GM21423 (cell line): ENCODE measurements at regions not wholly inside any gene's neighbourhood (a gene's known extent, or its start where the extent isn't known, plus 50 kb on each side); places are given as distances from the start of the nearest gene placed in this dataset.
A peak's percentile ranks its signal among the peaks of the same experiment; 100 is the strongest.

Experiments used
- ATAC-seq: cut with Tn5 transposase; IDR thresholded peaks from one replicate; pipeline ENCODE4 v1.9.1; 2021; ENCODE audit warnings: mild to moderate bottlenecking, moderate library complexity; ENCODE audit not compliant: unreplicated experiment

DNA sequence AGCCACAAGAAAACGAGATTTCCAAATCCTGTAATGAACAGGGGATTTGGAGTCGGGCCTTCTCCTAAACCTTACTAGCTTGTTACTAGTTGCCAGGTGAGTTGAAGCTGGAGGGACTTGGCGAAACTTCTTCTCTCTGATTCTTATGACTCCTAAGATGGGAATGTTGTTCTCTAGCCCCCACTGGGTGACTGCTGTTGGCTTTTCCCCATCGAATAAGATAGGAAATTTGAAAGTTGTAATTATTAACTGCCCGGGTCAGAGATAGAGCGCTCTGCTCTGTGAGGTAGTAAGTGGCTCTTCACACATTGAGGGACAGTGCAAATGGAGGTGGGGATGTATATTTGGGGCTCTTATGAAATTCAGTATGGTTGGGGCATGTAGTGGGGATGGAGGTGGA, 111.2 kb upstream of the MBNL2 start:
- ATAC-seq = no peak

DNA sequence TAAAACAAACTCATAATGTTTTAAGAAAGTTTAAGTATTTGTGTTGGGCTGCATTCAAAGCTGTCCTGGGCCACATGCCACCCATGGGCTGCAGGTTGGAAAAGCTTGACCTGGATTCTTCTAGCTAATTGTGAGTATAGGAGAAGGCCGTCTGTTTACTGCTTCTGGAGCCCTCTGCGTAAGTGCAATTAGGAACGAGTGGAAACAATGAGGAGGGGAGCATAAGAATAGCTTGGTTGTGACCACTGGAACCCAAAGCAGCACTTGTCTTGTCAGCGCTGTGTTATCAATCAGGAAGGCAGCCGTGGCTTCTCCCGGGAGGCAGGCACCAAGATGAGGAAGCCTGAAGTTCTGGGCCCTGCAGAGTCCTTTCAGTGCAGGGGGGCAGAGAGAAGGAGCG, 110.4 kb upstream of the MBNL2 start:
- ATAC-seq = no peak

DNA sequence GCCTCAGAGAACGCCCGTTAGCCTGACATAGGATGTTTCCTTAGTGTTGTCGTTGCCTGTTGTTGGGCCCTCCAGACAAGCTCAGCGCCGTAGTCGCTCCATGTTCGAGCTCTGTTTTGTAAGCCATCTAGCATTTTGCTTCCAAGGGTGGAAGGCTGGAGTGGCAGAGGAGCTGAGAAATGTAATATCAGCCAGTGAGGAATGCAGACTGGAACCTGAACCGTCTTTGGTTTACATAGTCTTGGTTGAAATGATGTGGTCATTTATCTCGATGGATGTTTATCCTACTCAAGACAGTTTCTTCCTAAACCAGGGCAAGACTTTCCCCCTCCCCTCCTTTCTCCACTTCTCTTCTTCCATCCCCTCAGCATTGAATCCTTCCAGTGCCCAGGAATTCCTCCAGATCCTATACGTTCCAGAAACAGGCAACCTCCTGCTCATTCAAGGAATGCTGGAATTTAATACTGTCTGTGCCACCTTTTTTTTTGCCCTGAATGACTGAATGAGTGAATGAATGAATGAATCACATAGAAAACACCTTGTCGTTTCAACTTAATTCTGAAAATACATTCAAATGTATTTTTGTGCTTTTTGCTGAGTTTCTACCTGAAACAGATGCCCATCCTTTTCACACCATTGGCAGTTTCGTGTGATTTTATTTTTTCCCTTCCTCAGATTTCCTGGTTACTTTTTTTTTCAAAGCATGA, 109.5 kb upstream of the MBNL2 start:
- ATAC-seq = no peak

DNA sequence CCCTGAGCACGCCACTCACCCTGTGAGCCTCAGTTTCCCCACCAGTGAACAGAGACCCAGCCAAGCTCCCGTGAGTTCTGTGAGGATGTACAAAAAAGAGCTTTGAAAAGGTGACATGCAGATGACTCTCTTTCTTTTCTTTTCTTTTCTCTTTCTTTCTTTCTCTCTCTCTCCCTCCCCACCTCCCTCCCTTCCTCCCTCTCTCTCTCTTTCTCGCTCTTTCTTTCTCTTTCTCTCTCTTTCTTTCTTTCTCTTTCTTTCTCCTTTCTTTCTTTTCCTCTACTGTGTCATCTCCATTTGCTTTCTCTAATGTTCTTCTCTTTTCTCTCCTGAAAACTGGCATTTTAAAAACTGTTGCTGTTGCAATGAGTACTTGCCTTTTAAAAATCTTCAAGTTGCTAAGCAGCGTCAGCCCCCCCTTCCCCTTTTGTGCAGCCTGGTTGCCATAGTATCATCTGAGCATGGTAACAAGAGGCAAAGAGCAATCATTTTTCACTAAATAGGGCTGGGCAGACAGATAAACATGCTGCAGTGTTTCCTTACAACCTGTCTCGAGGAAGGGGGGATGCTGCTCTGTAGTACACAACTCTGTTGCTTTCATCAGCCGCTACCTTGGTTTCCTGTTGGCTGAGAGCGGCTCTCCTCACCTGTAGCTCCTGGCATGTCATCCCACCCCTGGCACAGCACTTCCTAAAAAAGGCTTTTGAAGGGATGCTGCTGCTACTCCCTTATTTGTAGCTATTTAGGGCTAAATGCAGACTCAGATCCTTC, 108.7 kb upstream of the MBNL2 start:
- no peak for ATAC-seq

DNA sequence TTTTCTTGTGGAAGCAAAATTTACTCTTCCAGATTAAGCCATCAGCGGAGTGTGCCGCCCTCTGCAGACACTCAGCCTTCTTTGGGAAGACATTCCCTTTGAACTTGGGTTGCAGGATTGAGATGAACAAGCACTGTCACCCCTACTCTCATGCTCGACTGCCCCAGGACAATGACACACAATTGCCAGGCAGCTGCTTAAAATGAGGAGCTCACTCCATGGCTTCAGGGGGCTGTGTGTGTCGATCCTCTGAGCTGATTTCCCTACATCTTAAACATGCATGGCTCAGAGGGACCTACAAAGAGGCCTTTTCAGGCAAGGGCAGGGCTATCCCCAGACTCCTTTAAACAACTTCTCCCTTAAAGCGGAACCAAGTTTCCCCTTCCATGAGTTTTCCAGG, 107.5 kb upstream of the MBNL2 start:
- ATAC-seq = no peak

DNA sequence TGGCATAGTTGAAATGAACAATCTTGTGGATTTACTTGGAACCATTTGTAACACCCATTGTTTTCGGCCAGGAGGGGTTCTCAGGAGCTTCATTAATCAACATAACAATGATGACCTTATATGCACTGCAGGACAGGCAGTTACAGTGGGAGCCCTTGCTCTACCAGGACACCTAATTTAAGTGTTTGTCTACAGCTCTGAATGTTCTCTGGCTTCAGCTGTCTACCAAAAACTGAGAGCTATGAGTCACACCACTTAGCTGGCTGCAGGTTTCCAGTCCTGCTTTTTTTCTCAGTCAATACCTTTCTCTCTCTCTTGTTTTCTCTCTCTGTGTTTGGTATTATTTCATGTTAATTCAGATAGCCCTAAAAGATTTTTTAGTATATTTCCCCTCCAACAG, 105.4 kb upstream of the MBNL2 start:
- peak; percentile 69 for ATAC-seq

DNA sequence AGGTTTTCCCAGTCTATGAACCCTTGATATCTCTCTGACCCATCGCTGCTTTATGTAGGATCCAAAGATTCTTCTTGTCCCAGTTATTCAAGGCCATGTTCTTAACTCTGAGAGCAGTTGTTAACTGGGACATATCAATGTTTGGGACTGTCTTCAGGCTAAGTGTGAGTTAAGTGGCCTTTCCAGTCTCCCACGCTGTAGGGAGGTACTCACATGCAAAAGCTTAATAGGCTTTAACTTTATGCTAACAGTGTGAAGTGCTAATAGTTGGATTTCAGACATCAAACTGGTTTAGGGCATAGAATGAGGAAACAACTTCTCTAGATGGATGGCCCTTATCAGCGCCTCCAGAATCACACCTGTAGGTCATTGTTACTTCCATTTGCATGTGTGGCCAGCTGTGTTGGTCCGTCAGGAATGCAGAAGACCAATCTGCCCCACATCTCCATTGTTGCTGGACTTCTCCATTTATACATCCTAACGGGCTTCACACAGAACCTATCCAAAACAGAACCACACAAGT, 104.7 kb upstream of the MBNL2 start:
- ATAC-seq = no peak

DNA sequence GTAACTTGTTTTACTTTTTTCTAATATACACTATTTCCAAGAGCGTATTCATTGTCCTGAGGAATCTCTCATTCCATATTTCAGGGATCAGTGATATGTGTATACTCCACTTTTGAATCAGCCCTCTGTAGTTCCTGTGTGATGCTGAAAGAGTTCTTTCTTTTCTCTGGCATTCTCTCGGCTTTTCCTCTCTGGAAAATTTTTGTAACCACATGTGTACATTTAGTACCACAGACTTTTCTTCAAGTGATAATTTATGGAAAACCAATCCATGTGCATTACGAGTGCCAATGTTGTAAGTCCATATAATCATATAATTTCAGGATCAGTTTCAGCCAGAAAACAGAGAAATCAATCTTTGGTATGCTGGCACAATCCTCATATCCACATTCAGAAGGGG, 102.2 kb upstream of the MBNL2 start:
- no peak for ATAC-seq

DNA sequence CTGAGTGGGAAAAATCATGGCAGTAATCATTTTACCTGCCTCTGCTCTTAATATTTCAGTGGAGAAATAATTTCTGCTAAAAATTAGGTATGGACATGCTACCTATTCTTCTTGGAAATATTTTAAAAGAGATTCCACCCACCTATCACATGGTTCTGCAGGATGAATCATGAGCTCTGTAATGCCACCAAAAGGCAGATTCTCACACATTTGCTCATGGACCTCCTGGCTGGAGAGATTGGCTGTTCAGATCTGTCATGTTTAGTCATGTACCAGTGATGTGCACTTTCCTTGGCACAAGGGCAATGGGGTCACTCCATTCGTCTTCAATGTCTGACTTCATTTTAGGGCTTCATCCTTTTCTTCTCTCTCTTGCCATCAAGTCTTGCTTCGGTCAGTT, 101.8 kb upstream of the MBNL2 start:
- ATAC-seq = no peak

DNA sequence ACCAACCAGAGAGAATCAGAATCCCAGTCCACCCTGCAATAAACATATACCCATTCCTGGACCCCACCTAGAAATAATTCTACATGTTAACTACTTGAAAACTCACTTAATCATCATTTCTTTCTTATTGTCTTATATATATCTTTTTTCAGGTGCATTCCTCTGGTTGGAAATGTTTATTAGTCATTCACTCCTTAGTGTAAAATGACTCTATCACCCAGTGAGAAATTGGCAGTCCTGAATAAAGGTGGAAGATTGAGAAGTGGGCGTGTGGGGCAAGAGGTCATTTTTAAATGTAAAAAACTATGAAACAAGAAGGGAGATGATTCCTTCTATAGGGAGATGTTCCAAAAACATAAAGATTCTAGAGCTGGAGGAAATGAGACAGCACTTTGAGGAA, 101.2 kb upstream of the MBNL2 start:
- ATAC-seq = no peak

DNA sequence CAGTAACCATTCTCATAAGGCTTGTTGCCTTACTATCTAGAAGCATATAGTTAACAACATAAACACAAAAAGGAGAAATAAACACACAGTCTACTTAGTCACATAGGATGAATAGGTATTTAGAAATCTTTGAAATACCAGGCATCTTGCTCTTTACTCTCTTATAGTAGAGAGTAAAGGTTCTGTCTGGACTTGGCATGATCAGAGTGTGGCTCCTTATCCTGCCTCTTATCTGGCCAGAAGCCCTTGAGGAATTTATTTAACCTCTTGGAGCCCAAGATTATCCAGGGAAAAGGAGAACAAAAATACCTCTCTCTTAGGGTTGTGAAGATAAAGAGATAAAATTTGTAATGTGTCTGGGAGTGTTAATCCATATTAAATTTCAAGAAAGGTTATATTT, 100.2 kb upstream of the MBNL2 start:
- no peak for ATAC-seq

DNA sequence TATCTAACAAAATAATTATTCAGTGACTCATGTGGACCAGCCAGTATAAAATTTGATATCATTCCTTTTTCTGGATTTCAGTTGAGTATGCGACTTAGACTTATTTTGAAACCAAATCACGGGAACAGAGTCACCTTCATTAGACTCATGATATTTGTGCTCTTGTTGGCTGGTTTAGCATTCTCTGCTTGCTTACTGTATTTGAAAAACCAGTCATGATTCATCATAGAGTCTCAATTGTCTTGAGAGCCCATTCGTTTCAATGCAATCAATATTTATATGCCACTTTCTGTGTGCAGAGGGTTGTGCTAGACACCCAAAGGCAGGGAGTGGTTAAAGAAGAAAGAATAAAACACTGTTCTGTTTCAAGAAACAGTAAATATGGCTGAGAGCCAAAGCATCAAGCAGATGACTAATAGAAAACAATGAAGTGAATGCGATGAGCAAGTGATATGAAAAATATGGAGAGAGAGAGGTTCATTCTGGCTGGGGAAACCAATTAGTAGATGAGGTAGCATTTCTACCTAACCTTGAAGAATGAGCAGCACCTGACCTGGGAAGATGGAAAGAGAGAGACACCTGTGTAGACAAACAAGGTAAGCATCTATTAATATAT, 99.6 kb upstream of the MBNL2 start:
- ATAC-seq = no peak

DNA sequence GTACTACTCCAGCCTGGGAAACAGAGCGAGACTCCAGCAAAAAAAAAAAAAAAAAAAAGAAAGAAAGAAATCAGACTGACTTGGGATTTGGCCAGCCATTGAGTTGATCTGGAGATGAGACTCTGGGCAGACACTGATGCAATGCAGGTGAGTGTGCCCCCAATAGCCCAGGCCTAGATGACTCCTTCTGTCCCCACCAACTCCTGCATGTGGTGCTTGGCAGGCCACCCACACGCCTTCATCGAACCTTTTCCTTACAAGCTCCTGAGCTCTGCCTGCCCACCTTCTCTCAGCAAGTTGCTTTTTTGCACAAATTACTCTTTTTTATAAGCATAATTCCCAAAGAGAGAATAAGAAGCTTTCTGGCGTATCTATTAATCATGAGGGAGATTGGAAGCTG, 97.9 kb upstream of the MBNL2 start:
- ATAC-seq = no peak

DNA sequence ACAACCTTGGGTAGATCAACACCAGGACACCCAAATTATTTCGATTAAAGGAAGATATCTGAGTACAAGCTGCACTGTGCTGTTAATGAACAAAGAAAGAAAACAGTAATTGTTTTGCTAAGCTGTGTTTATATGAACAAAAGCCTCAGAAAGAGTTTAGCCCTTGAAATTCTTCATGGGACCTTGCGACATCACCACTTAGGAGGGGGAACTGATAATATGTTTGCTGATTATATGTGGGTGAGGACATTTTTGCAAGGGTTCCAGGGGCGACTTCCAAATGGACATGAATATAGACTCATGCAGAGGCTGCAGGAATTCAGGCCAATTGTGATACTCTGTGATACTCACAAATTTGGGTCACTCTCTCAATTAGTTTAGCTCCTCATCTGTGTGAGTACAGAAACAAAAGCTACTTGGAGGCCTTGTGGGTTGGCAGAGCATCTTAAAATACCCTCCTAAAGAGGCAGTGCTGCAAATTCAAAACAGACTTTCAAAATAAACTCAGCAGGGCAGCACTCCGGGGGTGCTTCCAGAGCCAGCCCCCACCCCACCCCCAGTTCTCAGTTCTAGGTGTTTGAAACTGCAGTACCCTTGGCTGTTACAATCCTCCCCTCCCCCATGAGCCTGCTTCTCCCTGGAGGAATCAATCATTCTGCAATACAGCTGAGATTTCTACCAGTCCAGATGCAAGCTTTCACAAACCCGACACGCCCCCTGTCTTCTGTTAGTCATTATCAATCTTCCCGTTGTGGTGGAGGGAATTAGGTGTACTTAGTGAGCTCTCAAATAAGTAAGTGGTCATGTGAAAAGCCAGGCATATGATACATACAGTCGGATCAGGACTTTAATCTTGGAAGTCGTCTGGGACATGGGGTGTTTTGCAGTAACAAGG, 97.0 kb upstream of the MBNL2 start:
- ATAC-seq = peak; percentile 31

DNA sequence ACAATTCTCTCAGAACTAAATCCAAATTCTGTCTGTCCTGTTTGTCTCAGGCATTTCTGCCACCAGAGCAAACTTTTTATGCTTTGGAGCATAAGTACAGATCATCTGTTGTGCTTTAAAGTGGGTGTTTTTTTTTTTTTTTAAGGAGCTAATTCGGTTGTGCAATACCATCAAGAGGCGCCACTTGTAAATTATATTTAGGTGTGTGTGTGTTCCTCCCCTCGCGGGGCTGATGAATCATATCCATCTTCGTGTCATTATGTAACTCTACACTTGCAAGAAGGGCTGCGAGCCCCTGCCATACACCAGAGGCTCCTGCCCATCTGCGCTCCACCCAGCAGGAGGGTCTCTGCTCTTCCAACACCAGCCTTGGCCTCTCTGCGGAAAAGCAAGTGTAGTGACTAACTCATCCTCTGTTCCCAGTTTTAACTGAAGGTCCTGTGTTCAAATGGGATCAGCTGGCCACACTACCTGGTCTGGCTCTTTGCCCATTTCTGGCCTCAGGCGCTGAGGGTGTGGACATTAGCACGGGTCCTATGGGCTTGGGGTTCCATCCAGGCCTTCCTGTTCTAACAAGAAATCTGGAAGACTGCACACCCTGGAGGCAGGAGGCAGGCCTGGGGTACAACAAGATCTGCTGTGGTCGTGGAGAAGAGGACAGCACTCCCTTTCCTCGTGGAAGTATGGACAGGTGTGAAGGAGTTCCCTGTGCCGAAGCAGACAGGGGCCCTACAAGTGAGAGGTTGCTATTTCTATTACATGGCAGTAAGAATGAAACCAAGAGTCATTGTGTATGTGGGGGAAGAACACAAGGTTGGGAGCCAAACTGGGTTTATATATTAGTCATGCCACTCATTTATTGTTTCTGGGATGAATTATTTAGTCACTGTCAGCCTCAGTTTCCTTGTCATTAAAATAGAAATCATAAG, 96.1 kb upstream of the MBNL2 start:
- ATAC-seq = peak; percentile 91

DNA sequence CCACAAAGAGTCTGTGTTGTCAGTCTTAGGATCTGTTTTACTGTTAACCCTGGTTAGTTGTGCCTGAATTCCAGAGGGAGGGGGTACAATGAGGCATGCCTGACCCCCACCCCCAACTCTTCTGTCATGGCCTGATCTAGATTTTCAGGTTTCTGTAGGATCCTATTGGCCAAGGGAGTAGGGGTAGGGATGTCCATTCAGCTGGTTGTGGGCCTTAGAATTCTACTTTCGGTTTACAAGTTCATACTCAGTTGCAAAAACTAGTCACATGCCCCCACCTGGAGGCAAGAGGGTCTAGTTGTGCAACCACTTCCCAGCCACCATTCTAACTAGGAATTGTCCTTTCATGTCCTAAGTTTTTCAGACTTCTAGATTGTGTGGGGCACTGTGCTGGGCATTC, 94.3 kb upstream of the MBNL2 start:
- ATAC-seq = no peak

DNA sequence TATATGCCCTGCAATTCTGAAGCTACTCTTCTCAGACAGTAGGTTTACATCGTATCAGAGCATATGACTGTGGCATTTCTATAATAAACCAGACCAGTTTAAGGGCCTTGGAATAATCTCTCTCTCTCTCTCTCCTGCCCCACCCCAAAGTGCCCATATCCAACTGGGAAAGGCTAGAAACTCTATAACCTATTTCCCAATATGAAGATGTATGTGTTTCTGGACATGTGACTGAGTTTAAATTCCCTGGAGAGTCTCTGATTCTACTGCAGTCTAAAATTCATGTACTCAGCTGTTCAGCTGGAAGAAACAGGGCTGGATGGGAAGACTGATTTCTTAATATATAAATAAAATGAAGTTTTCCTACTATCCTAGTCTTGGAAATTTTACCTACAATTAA, 91.9 kb upstream of the MBNL2 start:
- no peak for ATAC-seq

DNA sequence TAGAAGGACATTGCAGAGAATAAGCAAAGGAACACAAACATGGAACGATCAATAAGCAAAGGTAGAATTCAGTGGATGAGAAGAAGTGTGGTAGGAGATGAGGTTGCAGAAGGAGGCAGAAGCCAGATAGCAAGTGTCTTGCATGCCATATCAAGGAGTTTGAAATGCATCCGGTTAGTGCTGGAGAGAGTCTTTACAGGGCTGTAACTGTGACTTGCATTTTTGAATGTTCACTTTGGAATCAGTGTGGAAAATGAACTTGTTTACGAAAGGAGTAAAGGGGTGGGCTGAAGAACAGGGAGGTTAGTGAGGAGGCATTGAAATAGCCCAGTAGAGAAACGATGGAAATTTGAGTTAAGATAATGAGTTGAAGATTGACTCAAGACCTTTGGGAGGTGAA, 90.7 kb upstream of the MBNL2 start:
- ATAC-seq = no peak

DNA sequence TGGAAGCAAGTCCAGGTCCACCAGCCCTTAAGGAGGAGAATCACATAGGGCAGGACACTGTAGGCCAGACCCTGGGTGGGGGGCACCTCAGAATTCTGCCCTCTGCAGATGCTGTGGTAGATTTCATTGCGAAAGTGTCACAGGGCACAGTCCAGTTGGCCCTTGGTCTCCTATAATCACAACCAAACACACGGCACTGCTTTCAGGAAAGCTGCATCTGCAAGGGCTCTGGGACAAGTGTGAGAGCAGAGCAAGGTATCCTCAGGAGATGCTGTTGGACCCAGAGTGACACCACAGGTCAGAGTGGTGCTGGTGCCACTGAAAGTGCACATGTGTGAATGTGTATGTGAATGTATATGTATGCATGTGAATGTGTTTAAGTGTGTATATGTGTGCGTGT, 88.6 kb upstream of the MBNL2 start:
- no peak for ATAC-seq

DNA sequence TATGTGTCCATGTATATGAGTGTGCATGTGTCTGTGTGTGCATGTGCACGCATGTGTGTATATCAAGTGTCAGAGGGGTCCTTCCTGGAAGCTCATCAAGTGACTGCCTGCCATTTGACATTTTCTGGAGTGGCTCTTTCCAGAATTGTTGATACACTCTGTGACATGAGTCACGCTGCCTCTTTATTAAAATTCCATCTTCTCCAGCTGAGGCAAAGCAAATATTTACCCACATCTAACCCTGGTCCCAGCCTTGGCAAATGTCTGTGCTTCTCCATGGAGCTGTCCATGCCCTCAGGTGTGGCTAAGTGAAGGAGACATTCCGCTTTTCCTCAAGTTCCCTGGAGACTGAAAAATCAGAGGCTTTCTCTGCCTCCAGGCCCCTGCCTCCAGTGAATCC, 88.2 kb upstream of the MBNL2 start:
- ATAC-seq = no peak
